Lung microvascular endothelial cell (primary cell): ENCODE measurements at regions not wholly inside any gene's neighbourhood (a gene's known extent, or its start where the extent isn't known, plus 50 kb on each side); places are given as distances from the start of the nearest gene placed in this dataset.
"Not testable (repeated sequence)": the region's sequence is repeated elsewhere in the genome, so short reads cannot be mapped to it uniquely, and the experiment has no call there.

Source experiments
- DNase-seq, 2 donors: peaks; one replicate each; pipeline versions ENCODE4 v3.0.0 to v3.0.0-alpha.2; 2010; ENCODE audit warnings: low read depth in 2 of 2

DNA sequence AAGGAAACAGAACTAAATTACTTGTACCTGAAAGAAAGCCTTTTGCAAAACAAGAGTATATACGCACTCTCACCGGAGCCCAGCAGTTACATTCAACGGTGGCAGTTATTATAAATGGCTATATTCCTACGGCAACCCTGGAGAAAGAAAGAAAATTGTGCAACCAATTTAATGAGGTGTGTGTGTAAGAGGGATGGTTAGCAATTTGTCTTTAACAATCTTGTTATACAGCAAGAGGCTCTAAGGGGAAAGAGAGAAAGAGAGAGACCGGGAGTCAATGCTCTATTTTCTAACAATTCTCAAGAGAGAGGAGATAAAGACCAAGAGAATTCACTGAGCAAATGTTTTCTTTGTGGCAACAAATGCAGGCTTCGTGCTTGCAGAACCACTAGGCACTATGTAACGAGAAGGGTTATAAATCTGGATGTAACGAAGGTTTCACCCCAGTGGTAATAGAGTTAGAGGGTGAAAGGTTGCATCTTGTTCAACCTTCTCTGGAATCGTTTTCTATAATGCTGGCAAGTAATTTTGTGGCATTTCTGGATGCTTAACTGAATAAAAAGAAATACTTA is 359.1 kb upstream of the SPRED2 start:
- DNase-seq: no peak

DNA sequence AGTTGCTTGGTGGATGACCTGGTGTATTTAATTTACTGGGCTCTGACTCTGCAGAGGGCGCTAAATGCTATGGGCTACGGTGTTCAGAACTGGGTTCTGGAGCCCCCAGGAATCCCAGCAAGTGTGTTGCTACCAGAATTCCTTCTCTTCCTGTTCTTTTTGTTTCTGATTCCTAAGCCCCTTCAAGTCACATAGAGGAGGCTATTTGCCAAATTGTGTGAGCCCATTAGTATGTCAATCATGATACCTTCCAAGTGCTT is 358.2 kb upstream of the SPRED2 start:
- no peak for DNase-seq

DNA sequence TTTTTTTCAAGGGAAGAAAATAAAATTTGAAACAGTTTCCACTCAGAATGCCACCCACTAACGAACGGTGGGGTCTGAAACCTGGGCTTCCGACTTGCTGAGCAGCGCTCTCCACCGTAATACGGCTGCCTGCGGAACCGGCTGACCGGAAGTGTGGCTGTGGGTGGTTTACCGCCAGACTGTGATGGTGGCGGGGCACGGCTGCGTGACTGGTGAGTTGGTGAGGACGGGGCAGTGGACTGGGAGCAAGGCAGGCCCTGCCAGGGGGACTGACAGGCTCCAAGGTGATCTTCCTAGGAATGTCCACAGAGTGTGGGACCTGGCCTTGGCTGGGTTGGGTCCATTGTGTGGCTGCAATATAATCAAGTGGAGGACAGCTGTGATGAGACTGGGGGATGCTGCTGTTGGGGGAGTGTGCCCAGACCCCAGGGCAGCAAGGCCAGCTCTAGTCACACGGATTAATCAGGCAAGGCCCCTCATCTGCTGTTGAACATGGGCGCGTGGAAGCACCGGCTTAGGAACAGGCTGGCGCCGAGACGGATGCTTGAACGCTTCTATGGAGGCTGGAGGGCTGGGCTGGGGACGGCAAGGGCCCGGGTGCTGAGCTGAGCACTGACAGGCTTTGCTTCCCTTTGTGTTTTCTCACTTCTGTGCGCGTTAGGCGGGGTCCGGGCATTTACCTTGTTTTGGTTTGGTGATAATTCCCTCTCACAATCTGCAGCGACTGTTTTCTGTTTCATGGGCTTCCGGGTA is 357.7 kb upstream of the SPRED2 start:
- DNase-seq: no peak

DNA sequence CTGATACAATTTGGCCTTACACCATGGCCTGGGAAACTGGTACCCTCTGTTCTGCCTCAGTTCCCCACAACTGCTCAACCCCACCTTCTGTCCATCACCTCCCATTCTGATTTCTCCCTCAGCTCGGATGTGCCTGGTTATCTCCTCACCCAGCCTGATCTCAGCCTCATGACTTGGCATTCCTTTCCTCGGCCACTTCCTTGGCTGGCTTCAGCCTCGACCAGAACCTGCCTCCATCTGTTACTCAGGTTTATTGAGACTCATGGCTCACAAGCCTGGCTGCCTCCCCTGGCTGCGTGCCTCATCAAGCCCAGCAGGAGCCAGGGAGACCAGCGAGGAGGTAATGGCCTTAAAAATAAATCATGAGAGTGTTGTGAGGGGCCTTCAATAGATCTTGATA is 356.2 kb upstream of the SPRED2 start:
- no peak for DNase-seq

DNA sequence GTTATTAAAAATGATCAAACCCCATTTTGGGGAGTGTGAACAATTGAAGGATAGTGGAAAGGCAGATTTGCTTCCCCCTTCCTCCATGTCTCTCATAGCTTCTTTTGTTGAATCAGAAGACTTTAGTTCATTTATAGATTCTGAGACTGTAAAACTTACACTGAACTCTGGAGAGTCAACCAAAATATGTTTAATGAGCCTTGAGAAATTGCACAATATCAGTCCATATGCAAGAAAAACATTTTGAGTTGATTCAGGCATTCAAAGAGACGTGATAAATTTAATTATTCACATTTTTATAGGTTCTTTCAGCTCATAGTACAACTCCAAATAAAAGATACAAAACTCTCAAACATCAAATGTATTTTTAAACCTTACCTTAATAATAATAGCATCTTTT is 354.4 kb upstream of the SPRED2 start:
- no peak for DNase-seq

DNA sequence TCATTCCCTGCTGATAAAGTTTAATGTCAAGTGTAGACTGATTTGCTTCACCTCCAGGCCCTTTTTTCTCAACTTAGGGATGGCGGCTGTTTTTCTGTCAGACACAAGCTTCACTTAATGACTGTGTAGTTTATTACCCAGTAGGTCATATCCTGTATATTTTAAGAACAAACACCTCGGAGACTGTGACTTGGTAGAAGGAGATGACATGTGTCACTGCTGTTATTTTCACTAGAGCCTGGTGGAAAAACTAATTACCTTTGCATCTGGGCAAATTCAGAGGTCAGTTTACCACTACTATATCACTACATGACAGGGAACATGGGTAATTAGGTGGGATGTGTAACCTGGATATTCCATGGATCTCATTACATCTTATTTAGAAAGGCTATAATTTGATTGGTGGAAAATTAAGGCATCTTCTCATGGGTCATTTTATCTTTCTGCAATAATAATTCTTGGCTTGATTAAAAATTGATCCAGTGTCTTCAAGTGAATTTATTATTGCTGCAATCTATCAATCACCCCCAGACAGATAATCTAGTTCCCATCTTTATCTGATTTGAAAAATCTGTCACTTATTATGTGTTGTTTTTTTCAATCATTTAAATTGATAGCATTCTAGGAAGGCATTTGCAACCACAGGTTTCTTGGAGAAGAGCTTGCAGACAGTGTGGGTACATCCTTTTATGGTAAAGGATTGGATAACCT is 353.8 kb upstream of the SPRED2 start:
- DNase-seq: no peak

DNA sequence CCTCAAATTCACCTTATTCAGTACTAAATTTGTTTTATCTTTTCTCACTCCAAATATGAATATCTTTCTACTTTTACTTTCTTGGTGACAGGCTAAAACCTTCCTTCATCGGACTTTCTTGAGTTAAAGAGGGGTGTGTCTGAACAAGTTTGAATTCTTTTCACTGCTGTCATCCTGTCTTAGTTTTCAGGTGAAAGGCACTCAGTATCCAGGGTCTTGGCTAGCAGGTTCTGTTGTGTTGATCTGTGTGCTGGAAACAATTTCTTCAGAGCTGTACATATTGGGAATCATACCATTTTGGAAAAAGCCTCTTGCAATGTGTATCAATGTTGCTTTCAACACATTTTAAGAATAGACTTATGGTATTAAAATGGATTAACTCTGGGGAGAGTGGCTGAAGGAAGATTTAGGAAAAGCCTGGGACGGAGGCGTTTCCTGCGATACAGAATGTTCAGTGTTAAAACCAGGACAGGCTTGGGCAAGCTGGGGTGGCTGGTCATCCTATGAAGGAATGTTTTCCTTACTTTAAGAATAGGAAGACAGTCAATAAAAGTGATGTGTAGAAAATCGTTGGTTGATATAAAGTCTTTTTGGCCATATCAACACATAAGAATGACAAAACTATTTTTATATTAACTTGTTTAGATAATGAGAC is 350.7 kb upstream of the SPRED2 start:
- no peak for DNase-seq

DNA sequence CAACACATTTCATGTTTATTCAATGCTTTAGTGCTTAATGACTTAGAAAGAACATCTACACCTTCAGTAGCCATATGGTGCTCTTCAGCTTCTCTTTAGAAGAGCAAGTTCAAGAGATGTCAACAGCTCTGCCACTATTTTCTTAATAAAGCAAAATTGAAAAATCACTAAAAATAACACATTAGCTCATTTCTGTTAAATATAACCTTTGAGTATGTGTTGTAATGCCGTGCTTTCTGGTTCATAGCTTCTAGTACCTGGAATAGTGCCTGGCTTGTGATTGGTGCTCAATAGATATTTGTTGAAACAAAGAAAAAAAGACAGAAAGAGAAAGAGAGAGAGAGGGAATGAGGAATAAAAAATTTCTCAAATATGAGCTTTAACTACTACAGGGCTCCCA is 349.8 kb upstream of the SPRED2 start:
- DNase-seq: no peak

DNA sequence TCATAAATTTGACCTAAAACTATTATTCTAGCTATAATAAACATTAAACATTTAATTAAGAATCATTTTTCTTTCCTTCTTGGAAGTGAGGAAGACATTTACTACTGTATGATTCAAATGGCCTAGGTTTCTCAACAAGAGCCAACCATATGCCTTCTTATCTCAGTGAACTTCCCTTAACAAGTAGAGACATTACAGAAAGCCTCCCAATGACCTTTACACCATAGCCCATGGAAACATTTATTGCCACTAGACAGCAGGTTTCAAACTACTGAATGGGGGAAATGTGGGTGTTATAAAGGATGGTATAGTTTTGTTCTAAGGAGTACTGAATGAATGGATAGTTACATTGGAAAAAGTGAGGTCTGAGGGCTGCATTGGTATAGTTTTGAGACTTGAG is 349.4 kb upstream of the SPRED2 start:
- no peak for DNase-seq

DNA sequence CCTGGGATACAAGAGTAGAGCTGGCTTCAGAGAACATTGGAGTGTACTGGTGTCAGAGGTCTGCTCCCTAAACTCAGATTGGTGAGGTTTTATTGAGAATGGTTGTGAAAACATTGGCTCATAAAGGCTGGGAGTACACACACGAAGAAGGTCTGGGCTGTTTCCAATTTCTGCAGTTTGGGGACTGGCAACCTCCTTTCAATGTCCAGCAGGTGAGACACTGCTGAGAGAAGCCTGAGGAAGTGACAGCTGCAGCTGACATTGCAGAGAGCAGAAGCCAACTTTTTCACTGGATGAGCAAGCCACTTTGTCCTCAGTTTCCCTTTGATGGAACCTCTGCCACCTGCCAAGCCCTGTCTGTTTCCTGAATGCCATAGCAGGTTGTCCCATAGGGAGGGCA is 346.6 kb upstream of the SPRED2 start:
- DNase-seq: no peak

DNA sequence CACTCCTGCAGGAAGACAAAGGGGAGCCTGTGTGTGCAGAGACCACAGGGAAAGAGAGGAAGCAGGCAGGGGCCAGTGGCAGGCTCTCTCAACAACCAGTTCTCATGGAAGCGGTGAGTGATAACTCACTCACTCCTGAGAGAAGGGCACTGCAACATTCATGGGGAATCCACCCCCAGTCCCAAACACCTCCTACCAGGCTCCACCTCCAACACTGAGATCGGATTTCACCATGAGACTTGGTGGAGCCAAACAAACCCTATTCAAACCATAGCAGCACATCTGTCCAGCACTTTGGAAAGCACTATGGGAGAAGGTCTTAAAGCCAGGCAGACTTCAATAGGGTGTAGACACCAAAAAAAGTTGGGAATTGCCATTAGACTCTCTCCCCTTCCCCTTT is 345.7 kb upstream of the SPRED2 start:
- DNase-seq: no peak

DNA sequence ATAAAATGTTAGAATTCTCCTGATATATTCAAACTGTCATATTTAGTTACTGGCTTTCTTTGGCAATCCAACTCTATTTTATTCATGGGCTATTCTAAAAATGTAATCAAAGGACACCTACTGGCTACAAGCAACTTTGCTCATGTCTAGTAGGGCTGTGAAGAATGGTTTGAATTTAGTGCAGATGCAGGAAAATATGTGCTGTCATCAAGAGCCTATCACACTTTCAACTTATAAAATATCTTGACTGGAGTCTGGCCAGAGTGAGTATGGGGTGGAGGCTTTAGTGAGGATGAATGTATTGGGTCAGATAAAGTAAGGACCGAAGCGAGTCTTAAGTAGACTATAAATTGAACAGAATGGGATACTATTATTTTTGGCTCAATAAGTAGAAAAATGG is 343.4 kb upstream of the SPRED2 start:
- no peak for DNase-seq

DNA sequence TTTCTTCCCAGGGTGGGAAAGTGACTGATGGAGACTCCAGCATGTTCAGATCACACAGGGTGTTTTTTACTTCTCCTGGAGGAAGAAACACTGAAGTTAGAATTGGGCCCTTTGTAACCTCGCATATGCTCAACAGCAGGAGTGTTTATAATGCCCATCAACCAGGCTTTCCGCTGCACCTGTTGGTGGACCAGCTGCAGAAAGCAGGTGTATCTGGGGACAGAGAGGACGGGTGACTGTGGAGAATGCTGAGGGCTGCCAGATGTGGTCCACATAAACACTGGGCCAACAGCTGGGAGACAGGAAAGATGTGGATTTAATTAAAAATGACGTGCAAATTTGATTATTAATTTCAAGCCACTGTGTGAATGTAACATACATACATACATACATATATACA is 335.5 kb upstream of the SPRED2 start:
- DNase-seq: no peak

DNA sequence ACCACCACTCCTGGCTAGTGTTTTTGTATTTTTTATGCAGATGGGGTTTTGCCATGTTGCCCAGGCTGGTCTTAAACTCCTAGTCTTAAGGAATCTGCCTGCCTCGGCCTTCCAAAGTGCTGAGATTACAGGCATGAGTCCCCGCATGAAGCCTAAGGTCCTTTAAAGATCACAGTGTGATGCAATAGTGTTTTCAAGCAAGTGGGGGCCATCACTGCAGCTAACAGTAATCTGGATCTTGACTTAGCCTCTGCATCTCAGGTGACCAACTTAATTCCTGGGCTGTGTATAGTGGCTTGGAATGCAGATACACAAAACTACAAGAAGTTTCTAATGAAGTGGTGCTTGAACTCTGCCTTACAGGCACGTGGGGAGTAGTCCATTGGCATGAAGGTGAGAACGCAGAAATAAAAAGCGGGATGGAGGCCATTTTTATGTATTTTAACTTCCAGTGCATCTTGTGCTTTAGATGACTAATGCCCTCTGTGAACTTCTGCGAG is 334.4 kb upstream of the SPRED2 start:
- no peak for DNase-seq

DNA sequence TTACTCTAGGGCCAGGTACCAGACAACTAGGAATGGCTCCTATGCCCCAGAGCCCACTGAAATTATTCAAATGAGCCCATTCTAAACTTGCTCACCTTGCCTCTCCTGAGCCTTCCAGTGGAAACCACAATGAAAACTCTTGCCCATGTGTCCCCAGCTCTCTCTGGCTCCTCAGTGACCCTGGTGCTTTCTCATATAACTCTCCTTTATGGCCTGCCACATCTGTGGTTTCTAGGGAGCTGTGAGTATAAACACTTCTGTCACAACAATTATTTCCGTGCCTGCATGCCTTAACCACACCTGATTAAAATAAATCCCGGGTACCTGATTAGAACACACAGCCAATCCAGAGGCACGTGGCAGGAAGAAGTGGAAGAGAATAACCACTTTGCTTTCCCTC is 333.0 kb upstream of the SPRED2 start:
- no peak for DNase-seq

DNA sequence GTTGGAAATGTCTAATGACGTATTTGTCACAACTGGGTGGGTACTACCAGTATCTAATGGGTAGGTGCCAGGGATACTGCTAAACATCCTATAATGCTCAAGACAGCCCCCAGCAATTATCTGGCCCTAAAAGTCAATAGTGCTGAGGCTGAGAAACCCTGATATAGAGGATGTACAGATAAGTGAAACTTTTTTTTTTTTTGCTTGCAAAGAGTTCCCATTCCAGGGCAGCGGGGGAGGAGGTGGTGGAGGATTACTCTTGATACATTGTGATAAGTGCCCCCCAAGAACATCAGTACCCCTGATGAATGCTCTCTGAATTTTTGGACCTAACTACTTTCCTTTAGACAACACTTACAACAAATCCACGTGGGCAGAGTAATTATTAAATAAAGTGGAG is 329.7 kb upstream of the SPRED2 start:
- DNase-seq: no peak

DNA sequence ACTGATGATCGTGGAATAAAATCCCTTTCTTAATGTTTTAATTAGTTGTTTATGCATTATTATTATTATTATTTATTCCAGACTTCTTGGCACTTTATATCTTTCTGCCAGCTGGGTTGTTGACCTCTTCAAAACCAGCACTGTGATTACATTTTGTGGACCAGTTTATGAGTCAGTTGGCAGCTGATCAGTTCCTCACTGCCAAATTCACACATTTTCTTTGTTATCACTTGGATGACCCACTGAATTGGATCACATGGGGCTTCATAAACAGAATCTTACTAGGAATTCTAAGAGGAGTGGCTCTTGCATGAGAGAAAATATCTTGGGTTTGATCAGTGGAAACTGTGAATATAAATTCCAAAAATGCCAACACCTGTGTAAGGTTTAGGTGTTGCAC is 321.8 kb upstream of the SPRED2 start:
- DNase-seq: no peak

DNA sequence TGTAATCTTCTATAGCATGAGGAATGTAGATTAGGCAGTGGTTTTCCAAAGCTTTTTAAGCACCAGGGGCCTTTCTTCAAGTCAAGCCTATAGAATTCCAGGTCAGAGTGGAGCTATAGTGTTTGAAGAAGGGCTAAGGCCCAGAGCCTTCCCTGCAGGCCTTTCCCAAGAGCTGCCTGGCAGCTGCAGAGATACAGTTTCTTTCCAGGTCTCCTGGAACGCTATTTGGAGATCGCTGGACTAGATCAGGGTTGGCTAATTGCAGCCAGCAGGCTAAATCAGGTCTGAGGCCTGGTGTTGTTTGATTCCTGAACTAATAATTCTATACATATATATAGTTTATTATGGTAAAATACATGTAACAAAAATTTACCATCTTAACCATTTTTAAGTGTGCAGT is 319.0 kb upstream of the SPRED2 start:
- no peak for DNase-seq

DNA sequence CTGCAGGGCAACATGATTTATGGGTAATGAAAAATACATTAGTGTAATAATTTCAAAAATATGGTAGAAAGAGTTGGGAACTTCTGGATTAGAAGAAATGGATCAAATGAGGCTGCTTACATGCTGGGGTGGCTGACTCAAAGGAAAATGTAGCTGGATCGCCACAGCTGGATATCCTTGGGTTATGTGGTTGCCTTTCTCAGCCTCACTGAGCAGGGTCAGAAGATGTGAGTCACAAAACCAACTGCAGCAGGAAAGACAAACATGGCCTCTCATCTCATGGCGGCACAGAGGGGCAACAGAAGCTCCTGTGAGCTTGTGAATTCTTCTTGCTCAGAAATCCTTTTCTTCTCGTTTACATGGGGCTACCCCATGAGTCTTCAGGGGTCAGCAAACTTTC is 317.1 kb upstream of the SPRED2 start:
- no peak for DNase-seq

DNA sequence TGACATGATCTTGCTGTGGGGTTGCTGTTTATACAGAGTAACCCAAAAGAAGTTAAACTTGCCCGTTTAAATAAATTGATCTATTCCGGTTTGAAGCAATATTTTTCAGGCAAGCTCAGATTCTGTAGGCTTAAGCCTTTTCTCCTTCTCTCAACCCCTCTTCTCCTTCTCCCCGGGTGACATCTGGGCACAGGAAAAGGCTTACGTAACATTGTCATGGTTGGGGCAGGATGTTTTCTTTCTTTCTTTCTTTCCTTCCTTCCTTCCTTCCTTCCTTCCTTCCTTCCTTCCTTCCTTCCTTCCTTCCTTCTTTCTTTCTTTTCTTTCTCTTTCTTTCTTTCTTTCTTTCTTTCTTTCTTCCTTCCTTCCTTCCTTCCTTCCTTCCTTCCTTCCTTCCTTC is 315.5 kb upstream of the SPRED2 start:
- DNase-seq: not testable (repeated sequence)

DNA sequence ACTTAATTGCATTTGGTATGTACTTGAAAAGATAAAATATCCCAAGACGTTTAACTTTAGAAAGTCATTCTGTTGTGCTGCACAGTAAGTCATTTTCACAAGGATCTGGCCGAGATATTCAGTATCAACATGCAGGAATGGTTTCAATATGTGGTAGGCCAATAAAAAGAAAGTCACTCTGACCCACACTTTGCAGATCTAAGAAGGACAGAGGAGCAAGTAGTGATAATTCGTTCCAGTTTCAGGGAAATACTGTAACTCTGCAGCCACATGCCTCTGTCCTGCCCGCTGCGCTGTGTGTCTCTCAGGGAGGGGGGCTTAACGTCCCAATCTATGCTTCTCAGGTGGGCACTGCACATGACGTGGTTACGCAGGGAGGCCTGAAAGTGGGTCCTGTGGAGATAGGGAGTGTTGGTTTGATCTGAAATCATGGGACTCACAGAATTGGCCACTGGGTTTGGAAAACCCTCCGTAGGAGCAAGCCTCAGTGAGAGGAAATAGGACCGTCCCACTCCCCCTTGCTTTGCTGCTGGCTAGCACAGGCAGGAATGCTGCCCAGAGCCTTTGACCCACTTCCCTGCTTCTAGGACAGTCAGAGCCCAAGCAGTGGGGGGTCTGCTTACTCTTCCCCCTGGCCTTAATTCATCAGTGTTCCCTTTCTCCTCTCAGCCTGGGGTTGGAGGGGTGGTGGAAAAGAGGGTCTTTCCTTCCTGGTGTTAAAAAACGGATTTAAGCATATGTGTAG is 314.7 kb upstream of the SPRED2 start:
- no peak for DNase-seq
